ENCODE measurements at regions not wholly inside any gene's neighbourhood (a gene's known extent, or its start where the extent isn't known, plus 50 kb on each side); places are given as distances from the start of the nearest gene placed in this dataset.
"Not testable (repeated sequence)": the region's sequence is repeated elsewhere in the genome, so short reads cannot be mapped to it uniquely, and the experiment has no call there.

DNA sequence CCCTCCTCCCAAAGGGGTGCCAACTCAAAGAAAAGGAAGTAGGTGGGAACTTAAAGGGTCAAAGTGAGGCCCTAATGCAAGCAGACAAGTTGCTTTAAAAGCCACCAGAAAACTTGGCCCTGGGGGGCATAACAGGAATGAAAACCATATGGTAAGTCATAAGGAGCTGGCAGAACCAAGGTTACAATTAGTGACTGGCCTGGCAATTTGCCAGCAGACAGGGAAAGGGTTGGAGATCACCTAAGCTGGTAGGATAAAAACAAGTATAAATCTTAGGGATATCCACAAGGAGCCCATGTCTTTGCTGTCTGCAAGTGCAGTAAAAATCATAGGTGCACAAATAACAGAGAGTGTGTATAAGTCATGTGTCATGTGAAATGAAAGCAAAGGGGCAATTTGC, 256.7 kb upstream of the LRRTM4 start:
- TF ChIP-seq, protein P1, sequence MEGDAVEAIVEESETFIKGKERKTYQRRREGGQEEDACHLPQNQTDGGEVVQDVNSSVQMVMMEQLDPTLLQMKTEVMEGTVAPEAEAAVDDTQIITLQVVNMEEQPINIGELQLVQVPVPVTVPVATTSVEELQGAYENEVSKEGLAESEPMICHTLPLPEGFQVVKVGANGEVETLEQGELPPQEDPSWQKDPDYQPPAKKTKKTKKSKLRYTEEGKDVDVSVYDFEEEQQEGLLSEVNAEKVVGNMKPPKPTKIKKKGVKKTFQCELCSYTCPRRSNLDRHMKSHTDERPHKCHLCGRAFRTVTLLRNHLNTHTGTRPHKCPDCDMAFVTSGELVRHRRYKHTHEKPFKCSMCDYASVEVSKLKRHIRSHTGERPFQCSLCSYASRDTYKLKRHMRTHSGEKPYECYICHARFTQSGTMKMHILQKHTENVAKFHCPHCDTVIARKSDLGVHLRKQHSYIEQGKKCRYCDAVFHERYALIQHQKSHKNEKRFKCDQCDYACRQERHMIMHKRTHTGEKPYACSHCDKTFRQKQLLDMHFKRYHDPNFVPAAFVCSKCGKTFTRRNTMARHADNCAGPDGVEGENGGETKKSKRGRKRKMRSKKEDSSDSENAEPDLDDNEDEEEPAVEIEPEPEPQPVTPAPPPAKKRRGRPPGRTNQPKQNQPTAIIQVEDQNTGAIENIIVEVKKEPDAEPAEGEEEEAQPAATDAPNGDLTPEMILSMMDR (IDR thresholded peaks at IDR 0.05), result no peak
- H3K27ac ChIP-seq, result no peak overlapping the region
- DNase-seq (ENCODE audit: low spot score), result no peak
- no peak overlapping the region for H3K4me3 ChIP-seq

DNA sequence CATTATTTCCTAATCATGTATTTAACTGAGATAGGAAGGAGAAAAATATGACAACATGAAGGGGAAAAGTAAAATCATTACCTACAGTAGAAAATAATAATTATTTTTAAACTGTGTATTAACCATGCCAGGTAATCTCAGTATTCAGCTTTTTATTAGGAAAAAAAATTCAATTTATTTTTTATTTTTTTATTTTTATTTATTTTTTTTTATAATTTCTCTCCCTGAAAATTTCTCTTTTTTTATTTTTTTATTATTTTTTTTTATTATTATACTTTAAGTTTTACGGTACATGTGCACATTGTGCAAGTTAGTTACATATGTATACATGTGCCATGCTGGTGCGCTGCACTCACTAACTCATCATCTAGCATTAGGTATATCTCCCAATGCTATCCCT, 271.3 kb upstream of the LRRTM4 start:
- H3K27ac ChIP-seq; H3K4me3 ChIP-seq; DNase-seq (ENCODE audit: low spot score): not testable (repeated sequence)

DNA sequence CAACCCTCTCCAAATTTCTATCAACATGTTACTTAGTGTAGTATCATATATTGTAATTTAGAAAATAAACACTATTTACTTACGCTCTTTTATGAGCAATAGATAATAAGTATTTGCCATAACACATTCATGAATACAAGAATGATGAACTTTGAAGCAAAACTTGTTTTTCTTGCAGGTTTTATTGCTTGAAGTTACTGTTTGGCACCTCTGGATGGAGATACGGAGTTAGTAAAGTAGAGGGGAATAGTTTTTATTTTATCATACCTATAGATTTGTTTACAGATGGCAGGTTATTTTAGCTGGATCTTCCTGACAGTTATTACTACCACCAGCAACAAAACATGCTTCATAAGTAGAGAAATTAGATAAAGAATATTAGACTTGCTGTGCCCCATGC, 274.2 kb upstream of the LRRTM4 start:
- Histone ChIP-seq H3K4me3 (no peak overlapping the region), H3K27ac (no peak overlapping the region)
- no peak for DNase-seq (ENCODE audit: low spot score)
- TF ChIP-seq, protein P1 (IDR thresholded peaks at IDR 0.05), result no peak

DNA sequence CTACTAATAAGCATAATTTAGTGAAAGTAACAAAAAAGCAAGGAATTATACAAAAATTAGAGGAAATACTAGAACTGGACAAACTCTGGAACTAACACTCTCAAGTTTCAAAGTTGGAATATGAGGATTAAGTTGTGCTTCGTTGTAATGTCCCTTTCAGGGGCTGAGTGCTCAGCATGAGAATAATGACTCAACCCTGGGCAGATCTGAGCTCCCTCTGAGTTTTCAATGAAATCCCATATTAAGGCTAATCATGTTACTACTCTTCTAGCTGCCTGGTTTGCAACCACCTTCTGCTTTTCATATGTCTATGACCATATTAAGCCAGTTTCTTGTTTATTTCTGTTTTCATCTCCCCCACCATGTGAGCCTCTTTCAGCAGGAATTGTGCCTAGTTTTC, 274.9 kb upstream of the LRRTM4 start:
- no peak overlapping the region for H3K27ac ChIP-seq
- no peak for DNase-seq (ENCODE audit: low spot score)
- TF ChIP-seq, protein P1 (IDR thresholded peaks at IDR 0.05), result no peak
- H3K4me3 ChIP-seq, result no peak overlapping the region

DNA sequence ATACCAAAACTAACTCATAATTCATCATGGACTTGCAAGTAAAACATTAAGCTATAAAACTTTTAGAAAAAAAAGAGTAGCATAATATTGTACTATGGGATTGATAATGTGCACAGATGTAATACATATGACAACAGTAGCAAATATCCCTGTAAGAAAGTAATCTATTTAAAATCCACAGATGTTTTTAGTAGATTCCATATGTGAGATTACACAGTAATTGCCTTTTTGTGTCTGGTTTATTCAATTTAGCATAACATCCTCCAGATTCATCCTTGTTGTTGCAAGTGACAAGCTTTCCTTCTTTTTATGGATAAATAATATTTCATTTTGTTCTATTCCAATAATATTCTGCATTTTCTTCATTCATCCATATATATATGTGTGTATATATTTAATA, 278.2 kb upstream of the LRRTM4 start:
- no peak for DNase-seq (ENCODE audit: low spot score)
- TF ChIP-seq, protein P1 (IDR thresholded peaks at IDR 0.05), result no peak
- H3K27ac ChIP-seq, result no peak overlapping the region

DNA sequence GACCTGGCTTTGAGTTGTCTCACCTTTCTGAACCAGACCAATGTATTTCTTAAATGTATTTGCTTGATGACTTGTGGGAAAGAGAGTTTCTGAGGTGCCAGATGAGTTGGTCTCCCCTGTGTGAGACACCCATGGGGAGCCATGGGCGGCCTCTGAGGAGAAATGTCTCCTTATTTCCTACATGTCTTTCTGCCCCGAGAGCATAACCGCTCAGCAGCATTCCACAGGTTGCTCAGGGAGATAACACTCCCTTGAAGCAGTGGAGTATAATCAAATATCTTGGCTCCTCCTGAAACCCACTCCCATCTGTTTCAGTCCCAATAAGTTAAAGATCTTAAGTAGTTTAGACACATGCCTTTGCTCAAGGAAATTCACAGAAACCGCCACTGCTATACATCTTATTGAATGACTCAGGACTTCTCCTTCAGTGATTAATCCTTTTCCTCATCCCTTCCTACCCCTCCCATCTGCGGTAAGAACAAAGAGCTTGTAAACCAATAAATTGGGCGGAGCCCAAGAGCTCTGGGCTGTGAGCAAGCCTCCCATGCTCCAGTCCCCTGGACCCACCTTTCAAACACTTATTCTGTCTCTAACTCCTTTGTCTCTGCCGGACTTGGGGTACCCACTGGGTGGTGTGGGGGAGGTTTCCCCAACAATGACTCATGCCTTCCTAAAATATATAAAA, 285.5 kb upstream of the LRRTM4 start:
- TF ChIP-seq, protein P1 (IDR thresholded peaks at IDR 0.05), result no peak
- no peak for DNase-seq (ENCODE audit: low spot score)
- Histone ChIP-seq H3K4me3 (no peak overlapping the region), H3K27ac (no peak overlapping the region)

More for the DNA sequence above, 278.2 kb upstream of the LRRTM4 start:
- no peak overlapping the region for H3K4me3 ChIP-seq

DNA sequence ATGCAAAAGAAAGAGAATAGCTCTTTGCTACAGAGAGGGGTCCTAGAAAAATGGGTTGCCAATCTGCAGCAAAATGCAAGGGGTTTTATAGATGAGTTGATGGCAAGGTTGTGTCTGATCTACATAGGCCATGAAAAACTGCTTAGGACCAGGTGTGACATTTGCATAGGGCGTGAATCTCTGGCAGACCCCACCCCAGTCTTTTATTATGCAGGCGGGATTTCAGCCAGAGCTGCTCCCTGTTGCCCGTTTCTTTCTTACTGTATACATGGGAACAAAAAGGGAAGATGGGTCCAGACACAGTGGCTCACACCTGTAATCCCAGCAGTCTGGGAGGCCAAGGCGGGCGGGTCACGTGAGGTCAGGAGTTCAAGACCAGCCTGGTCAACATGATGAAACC, 286.4 kb upstream of the LRRTM4 start:
- DNase-seq (ENCODE audit: low spot score), result no peak
- Histone ChIP-seq H3K27ac (no peak overlapping the region), H3K4me3 (no peak overlapping the region)
- TF ChIP-seq, protein P1 (IDR thresholded peaks at IDR 0.05), result no peak

Measured in coronary artery (tissue), 2 donors.